ENCODE measurements at regions not wholly inside any gene's neighbourhood (a gene's known extent, or its start where the extent isn't known, plus 50 kb on each side); places are given as distances from the start of the nearest gene placed in this dataset.

GRCh38 chr11:15772981-15773380, 583.4 kb downstream of the SOX6 start:
- no peak for DNase-seq (ENCODE audit: low read depth)

- DNase-seq (ENCODE audit: low read depth), result no peak
Measured at GRCh38 chr11:15773476-15774387, 582.6 kb downstream of the SOX6 start.

GRCh38 chr11:15774388-15774939, 581.9 kb downstream of the SOX6 start:
- DNase-seq (ENCODE audit: low read depth), result no peak

- DNase-seq (ENCODE audit: low read depth), result no peak
Measured at GRCh38 chr11:15775015-15775541, 581.3 kb downstream of the SOX6 start.

GRCh38 chr11:15775797-15776196, 580.5 kb downstream of the SOX6 start:
- DNase-seq (ENCODE audit: low read depth), result no peak

- no peak for DNase-seq (ENCODE audit: low read depth)
Measured at GRCh38 chr11:15776366-15776765, 580.0 kb downstream of the SOX6 start.

GRCh38 chr11:15779518-15779917, 576.8 kb downstream of the SOX6 start:
- DNase-seq (ENCODE audit: low read depth), result no peak

- no peak for DNase-seq (ENCODE audit: low read depth)
Measured at GRCh38 chr11:15780382-15780781, 576.0 kb downstream of the SOX6 start.

- DNase-seq (ENCODE audit: low read depth), result no peak
Measured at GRCh38 chr11:15780837-15781236, 575.5 kb downstream of the SOX6 start.

- no peak for DNase-seq (ENCODE audit: low read depth)
Measured at GRCh38 chr11:15783619-15784018, 572.7 kb downstream of the SOX6 start.

- peak; percentile 6 for DNase-seq (ENCODE audit: low read depth)
Measured at GRCh38 chr11:15793043-15793996, 563.0 kb downstream of the SOX6 start.

GRCh38 chr11:15794361-15795150, 561.8 kb downstream of the SOX6 start:
- no peak for DNase-seq (ENCODE audit: low read depth)

GRCh38 chr11:15795378-15795777, 561.0 kb downstream of the SOX6 start:
- DNase-seq (ENCODE audit: low read depth), result no peak

GRCh38 chr11:15800111-15800800, 556.1 kb downstream of the SOX6 start:
- DNase-seq (ENCODE audit: low read depth), result peak; percentile 43

- no peak for DNase-seq (ENCODE audit: low read depth)
Measured at GRCh38 chr11:15801126-15801525, 555.2 kb downstream of the SOX6 start.

- DNase-seq (ENCODE audit: low read depth), result no peak
Measured at GRCh38 chr11:15801616-15802015, 554.7 kb downstream of the SOX6 start.

- DNase-seq (ENCODE audit: low read depth), result no peak
Measured at GRCh38 chr11:15805726-15806125, 550.6 kb downstream of the SOX6 start.

GRCh38 chr11:15806217-15806616, 550.1 kb downstream of the SOX6 start:
- DNase-seq (ENCODE audit: low read depth), result no peak

GRCh38 chr11:15807827-15808226, 548.5 kb downstream of the SOX6 start:
- no peak for DNase-seq (ENCODE audit: low read depth)

- DNase-seq (ENCODE audit: low read depth), result no peak
Measured at GRCh38 chr11:15810082-15810481, 546.3 kb downstream of the SOX6 start.

- DNase-seq (ENCODE audit: low read depth), result no peak
Measured at GRCh38 chr11:15810525-15810924, 545.8 kb downstream of the SOX6 start.

Measured in RPMI7951 (cell line).